Thoracic aorta (tissue), 2 donors: ENCODE measurements at regions not wholly inside any gene's neighbourhood (a gene's known extent, or its start where the extent isn't known, plus 50 kb on each side); places are given as distances from the start of the nearest gene placed in this dataset.
"Not testable (repeated sequence)": the region's sequence is repeated elsewhere in the genome, so short reads cannot be mapped to it uniquely, and the experiment has no call there.

Experiments
- ATAC-seq: fragments of 150-250 bp; one replicate; pipeline ENCODE4 v1.8.0; 2017; ENCODE audit warnings: low read depth; ENCODE audit not compliant: insufficient number of reproducible peaks, low FRiP score
- DNase-seq: peaks from one replicate; pipeline ENCODE4 v3.0.0-alpha.2; 2020; ENCODE audit warnings: low spot score
- H3K27ac ChIP-seq, 2 donors: fragments of 200-600 bp; sonication (generic); 1 replicate in 1 of 2; 2 replicates in 1 of 2; pipeline ENCODE4 v1.5.1; 2016; ENCODE audit warnings: mild to moderate bottlenecking in 2 of 2, moderate library complexity in 2 of 2
- H3K27me3 ChIP-seq: fragments of 200-600 bp; sonication (generic); replicated peaks from 2 replicates; pipeline ENCODE4 v1.6.0; 2016; ENCODE audit warnings: mild to moderate bottlenecking; ENCODE audit not compliant: insufficient read depth
- H3K36me3 ChIP-seq: fragments of 200-600 bp; sonication (generic); one replicate; pipeline ENCODE4 v1.5.1; 2016
- H3K4me1 ChIP-seq, 2 donors: fragments of 200-600 bp; sonication (generic); 1 replicate in 1 of 2; 2 replicates in 1 of 2; pipeline versions ENCODE4 v1.5.1 to v1.6.0; 2016; ENCODE audit warnings: low read depth in 2 of 2, mild to moderate bottlenecking in 1 of 2; ENCODE audit not compliant: control insufficient read depth in 1 of 2
- H3K4me3 ChIP-seq: fragments of 200-600 bp; sonication (generic); 2 replicates; pipeline ENCODE4 v1.5.1; 2016; ENCODE audit warnings: mild to moderate bottlenecking
- H3K9me3 ChIP-seq: fragments of 200-600 bp; sonication (generic); 2 replicates; pipeline ENCODE4 v1.5.1; 2016
- CTCF ChIP-seq: fragments of 200-600 bp; sonication (generic); IDR thresholded peaks from one replicate; pipeline ENCODE4 v1.5.1; 2019; ENCODE audit warnings: antibody characterized with exemption

GRCh38 chr12:114152066-114152465 lies 185.9 kb upstream of the RBM19 start:
- no peak for DNase-seq
- no peaks in the 10 kb centered on the region for H3K9me3 ChIP-seq
- H3K36me3 ChIP-seq = no peaks in the 10 kb centered on the region
- TF ChIP-seq CTCF = no peak
- no peak overlapping the region for H3K27ac ChIP-seq
- H3K27me3 ChIP-seq = no peaks in the 10 kb centered on the region
- no peak for ATAC-seq
- H3K4me3 ChIP-seq = no peak overlapping the region
- H3K4me1 ChIP-seq = no peaks in the 10 kb centered on the region

GRCh38 chr12:114150584-114150983 lies 184.5 kb upstream of the RBM19 start:
- ATAC-seq, DNase-seq, H3K4me3 ChIP-seq, H3K27me3 ChIP-seq, H3K9me3 ChIP-seq, H3K36me3 ChIP-seq, H3K27ac ChIP-seq, H3K4me1 ChIP-seq: not testable (repeated sequence)

- H3K9me3 ChIP-seq = no peaks in the 10 kb centered on the region
- no peaks in the 10 kb centered on the region for H3K27me3 ChIP-seq
- ATAC-seq (no peak), DNase-seq (no peak)
- H3K4me1 ChIP-seq = no peaks in the 10 kb centered on the region
- H3K4me3 ChIP-seq = no peak overlapping the region
- no peak for TF ChIP-seq CTCF
- H3K36me3 ChIP-seq = no peaks in the 10 kb centered on the region
- no peak overlapping the region for H3K27ac ChIP-seq
Observed at GRCh38 chr12:114141921-114142564, 175.9 kb upstream of the RBM19 start.

GRCh38 chr12:114140576-114140975 lies 174.5 kb upstream of the RBM19 start:
- no peaks in the 10 kb centered on the region for H3K36me3 ChIP-seq
- ATAC-seq (no peak), DNase-seq (no peak)
- H3K4me1 ChIP-seq = no peaks in the 10 kb centered on the region
- no peak overlapping the region for H3K27ac ChIP-seq
- TF ChIP-seq CTCF = no peak
- no peaks in the 10 kb centered on the region for H3K27me3 ChIP-seq
- H3K9me3 ChIP-seq = no peaks in the 10 kb centered on the region
- no peak overlapping the region for H3K4me3 ChIP-seq

- H3K9me3 ChIP-seq = no peaks in the 10 kb centered on the region
- H3K4me1 ChIP-seq = no peaks in the 10 kb centered on the region
- no peaks in the 10 kb centered on the region for H3K36me3 ChIP-seq
- ATAC-seq = no peak
- DNase-seq = no peak
- no peak for TF ChIP-seq CTCF
- no peak overlapping the region for H3K4me3 ChIP-seq
- H3K27ac ChIP-seq = no peak overlapping the region
- no peaks in the 10 kb centered on the region for H3K27me3 ChIP-seq
Observed at GRCh38 chr12:114136631-114137030, 170.5 kb upstream of the RBM19 start.

GRCh38 chr12:114134922-114135321 lies 168.8 kb upstream of the RBM19 start:
- Histone ChIP-seq H3K9me3 (no peaks in the 10 kb centered on the region), H3K27ac (no peak overlapping the region), H3K4me1 (no peaks in the 10 kb centered on the region), H3K36me3 (no peaks in the 10 kb centered on the region), H3K27me3 (no peaks in the 10 kb centered on the region), H3K4me3 (no peak overlapping the region)
- no peak for TF ChIP-seq CTCF
- ATAC-seq (no peak), DNase-seq (no peak)
